RWPE1 (cell line): ENCODE measurements at regions not wholly inside any gene's neighbourhood (a gene's known extent, or its start where the extent isn't known, plus 50 kb on each side); places are given as distances from the start of the nearest gene placed in this dataset.

Source experiments
- CTCF ChIA-PET: fragments of 350-600 bp; sonication (Branson Sonifier 250); formaldehyde crosslinking; extraction: SDS; loops from one replicate; lab custom pipeline; 2021; lab: Yijun Ruan, JAX
- POLR2A ChIA-PET: fragments of 400-600 bp; formaldehyde crosslinking; extraction: SDS; loops from one replicate; lab custom pipeline; 2020; ENCODE audit warnings: antibody characterized with exemption; ENCODE audit not compliant: low non-redundant PET; lab: Yijun Ruan, JAX
- DNase-seq: peaks from one replicate; pipeline ENCODE4 v3.0.0; 2012; ENCODE audit warnings: low spot score
- H3K27ac ChIP-seq: fragments of 450-650 bp; 2 replicates; pipeline ENCODE4 v1.5.1; 2017
- TF ChIP-seq, protein P1 (sequence below): fragments of 450-650 bp; conservative IDR thresholded peaks from 2 replicates; pipeline ENCODE4 v1.5.1; 2017; ENCODE audit warnings: low read depth, mild to moderate bottlenecking

DNA sequence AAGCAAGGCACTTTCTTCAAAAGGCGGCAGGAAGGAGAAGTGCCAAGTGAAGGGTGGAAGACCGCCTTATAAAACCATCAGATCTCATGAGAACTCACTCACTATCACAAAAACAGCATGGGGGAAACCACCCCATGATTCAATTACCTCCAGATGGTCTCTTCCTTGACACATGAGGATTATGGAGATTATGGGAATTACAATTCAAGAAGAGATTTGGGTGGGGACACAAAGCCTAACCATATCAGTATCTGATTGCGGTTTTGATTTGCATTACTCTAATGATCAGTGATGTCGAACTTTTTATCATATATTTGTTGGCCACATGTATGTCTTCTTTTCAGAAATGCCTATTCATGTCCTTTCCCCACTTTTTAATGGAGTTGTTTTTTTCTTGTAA lies 549.3 kb upstream of the IL12A start:
- ChIA-PET CTCF (no interaction called here), POLR2A (no interaction called here)
- H3K27ac ChIP-seq, result no peak overlapping the region
- no peak for DNase-seq
- TF ChIP-seq, protein P1, sequence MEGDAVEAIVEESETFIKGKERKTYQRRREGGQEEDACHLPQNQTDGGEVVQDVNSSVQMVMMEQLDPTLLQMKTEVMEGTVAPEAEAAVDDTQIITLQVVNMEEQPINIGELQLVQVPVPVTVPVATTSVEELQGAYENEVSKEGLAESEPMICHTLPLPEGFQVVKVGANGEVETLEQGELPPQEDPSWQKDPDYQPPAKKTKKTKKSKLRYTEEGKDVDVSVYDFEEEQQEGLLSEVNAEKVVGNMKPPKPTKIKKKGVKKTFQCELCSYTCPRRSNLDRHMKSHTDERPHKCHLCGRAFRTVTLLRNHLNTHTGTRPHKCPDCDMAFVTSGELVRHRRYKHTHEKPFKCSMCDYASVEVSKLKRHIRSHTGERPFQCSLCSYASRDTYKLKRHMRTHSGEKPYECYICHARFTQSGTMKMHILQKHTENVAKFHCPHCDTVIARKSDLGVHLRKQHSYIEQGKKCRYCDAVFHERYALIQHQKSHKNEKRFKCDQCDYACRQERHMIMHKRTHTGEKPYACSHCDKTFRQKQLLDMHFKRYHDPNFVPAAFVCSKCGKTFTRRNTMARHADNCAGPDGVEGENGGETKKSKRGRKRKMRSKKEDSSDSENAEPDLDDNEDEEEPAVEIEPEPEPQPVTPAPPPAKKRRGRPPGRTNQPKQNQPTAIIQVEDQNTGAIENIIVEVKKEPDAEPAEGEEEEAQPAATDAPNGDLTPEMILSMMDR, result no peak

DNA sequence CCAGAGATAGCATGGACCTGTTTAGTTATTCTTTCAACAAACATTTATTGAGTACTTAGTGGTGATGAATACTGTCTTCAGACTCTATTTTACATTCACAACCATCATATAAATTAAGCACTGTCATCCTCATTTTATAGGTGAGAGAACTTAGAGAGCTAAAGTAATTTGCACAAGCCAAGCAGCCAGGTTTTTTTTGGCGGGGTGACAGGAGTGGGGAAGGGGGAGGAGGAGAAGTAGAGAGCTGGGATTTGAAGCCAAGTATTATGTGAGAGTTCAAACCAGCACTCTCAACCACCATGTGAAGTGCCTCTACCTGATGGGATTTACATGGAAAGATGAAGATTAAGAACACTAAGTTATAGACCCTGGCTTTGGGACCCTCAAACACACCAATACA lies 547.4 kb upstream of the IL12A start:
- no peak for DNase-seq
- CTCF ChIA-PET, result no interaction called here
- TF ChIP-seq, protein P1, result no peak
- POLR2A ChIA-PET, result no interaction called here
- no peak overlapping the region for H3K27ac ChIP-seq

DNA sequence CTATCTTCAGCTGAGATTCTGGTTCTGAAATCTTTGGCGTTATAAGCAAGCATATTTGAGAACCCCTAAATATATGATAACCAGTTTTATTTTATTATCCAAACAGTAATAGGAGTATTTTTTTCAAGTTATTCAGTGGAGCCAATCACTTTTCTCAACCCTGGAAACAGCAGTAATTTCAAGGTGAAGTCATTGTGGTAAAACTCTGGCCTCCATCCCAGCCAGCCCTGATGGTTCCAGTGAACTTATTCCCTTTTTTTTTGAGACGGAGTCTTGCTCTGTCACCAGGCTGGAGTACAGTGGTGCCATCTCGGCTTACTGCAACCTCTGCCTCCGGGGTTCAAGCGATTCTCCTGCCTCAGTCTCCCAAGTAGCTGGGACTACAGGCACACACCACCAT lies 545.4 kb upstream of the IL12A start:
- TF ChIP-seq, protein P1, result no peak
- H3K27ac ChIP-seq, result no peak overlapping the region
- POLR2A ChIA-PET, result no interaction called here
- CTCF ChIA-PET, result no interaction called here
- DNase-seq, result no peak

DNA sequence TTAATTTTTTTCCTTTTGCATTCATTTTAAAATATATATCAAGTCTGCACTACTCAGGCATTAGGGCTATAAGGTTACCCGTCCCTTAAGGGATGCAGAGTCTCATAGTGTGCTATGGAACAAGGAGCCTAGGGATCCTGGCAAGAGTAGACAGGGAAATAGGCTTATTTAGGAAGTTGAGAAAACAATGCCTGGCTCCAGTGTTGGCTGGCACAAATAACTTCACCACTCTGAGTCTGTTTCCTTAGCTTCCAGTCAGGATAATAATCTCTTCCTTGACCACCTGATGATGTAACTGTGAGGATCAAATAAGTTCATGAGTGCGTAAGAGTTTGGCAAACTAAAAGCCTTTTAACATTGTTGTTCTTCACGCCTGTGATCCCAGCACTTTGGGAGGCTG lies 540.8 kb upstream of the IL12A start:
- TF ChIP-seq, protein P1, result no peak
- CTCF ChIA-PET, result interaction anchor here (0.6 kb wide), 1 partner anchor 16 kb away, joined by 3 read pairs; no protein-coding TSS in a partner anchor
- no peak overlapping the region for H3K27ac ChIP-seq
- no peak for DNase-seq
- POLR2A ChIA-PET, result no interaction called here

DNA sequence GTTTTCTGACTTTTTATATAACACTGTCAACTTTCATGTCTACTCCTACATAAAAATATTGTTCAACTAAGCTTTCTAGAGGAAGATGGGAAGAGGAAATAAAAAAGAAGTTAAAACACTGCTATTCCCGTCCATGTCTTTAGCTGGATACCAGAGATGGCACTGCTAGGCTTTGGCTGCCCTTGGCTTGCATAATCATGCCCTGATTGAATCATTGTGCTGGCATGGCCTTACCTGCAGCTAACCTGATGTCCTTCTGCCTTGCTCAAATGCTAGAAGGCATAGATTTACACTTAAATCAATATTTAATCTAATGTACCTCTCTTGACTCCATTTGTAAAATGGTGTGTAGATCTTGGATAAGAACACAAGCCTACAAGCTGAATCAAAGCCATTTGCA lies 539.7 kb upstream of the IL12A start:
- POLR2A ChIA-PET, result no interaction called here
- CTCF ChIA-PET, result no interaction called here
- DNase-seq, result no peak
- no peak overlapping the region for H3K27ac ChIP-seq
- TF ChIP-seq, protein P1, result no peak

DNA sequence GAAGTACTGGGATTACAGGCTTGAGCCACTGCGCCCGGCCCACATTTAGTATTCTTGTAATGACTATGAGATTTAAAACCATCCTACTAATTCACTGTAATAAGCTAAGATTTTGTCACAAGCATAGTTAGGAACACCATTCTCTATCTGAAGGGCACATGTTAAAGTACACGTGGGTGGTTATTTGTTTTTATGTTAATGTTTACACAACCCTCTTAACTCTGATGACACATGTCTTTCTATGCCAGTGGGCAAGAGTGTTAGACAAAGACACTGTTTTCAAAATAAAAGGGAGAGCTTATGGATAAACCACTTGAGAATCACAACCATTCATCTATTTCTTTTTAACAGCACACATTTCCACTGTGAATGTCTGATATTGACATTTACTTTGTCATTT lies 537.6 kb upstream of the IL12A start:
- TF ChIP-seq, protein P1, result no peak
- no peak overlapping the region for H3K27ac ChIP-seq
- POLR2A ChIA-PET, result no interaction called here
- CTCF ChIA-PET, result no interaction called here
- no peak for DNase-seq

DNA sequence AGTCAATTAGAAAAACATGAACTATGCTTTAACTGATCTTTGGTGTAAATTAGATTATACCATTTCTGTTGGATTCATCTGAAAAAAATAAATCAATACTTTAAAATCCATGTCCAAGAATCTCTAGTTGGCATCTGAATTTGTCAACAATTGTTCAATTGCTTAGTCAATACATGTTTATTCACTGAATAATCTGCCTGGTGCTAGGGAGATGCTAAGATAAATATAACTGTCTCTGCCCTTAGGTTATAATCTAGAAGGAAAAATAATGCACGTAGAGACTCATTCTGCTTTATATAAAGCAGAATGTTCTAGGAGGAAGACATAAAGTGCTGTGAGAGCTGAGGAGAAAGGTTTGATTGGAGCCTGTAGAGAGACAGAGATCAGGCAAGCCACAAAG lies 537.2 kb upstream of the IL12A start:
- DNase-seq, result no peak
- no peak overlapping the region for H3K27ac ChIP-seq
- CTCF ChIA-PET, result no interaction called here
- POLR2A ChIA-PET, result no interaction called here
- TF ChIP-seq, protein P1, result no peak
